ENCODE measurements at regions not wholly inside any gene's neighbourhood (a gene's known extent, or its start where the extent isn't known, plus 50 kb on each side); places are given as distances from the start of the nearest gene placed in this dataset.

DNA sequence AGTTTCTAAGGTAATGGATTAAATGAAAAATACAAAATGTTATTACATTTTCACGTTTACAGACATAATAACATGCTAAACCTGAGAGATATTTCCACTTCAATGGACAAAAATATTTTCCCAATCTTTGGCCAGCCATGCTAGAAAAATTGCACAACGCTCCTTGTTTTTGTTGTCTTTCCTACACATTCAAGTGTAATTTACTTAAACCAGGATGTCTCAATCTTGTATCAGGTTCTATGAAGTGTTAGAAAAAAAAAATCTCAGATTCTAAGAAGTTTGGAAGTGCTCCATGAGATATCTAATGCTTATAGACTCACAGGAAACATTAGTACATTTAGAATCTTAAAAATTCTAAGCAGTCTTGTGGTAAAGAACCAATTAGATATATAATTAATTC is 141.8 kb upstream of the SLC35G4 start:
- TF ChIP-seq EZH2 (IDR thresholded peaks at IDR 0.05), result no peak
- TF ChIP-seq, protein P1, sequence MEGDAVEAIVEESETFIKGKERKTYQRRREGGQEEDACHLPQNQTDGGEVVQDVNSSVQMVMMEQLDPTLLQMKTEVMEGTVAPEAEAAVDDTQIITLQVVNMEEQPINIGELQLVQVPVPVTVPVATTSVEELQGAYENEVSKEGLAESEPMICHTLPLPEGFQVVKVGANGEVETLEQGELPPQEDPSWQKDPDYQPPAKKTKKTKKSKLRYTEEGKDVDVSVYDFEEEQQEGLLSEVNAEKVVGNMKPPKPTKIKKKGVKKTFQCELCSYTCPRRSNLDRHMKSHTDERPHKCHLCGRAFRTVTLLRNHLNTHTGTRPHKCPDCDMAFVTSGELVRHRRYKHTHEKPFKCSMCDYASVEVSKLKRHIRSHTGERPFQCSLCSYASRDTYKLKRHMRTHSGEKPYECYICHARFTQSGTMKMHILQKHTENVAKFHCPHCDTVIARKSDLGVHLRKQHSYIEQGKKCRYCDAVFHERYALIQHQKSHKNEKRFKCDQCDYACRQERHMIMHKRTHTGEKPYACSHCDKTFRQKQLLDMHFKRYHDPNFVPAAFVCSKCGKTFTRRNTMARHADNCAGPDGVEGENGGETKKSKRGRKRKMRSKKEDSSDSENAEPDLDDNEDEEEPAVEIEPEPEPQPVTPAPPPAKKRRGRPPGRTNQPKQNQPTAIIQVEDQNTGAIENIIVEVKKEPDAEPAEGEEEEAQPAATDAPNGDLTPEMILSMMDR (IDR thresholded peaks at IDR 0.05), result no peak
- no peak for TF ChIP-seq EZH2phosphoT487 (IDR thresholded peaks at IDR 0.05)
